Prostate gland (tissue), 2 donors: ENCODE measurements at regions not wholly inside any gene's neighbourhood (a gene's known extent, or its start where the extent isn't known, plus 50 kb on each side); places are given as distances from the start of the nearest gene placed in this dataset.

Source experiments
- POLR2A ChIP-seq: fragments of 450-650 bp; IDR thresholded peaks from one replicate; pipeline ENCODE4 v1.6.1; 2016; ENCODE audit warnings: antibody characterized with exemption, mild to moderate bottlenecking
- POLR2AphosphoS5 ChIP-seq: sonication (generic); formaldehyde crosslinking; IDR thresholded peaks from one replicate; pipeline ENCODE4 v1.6.1; 2017; ENCODE audit warnings: antibody characterized with exemption
- TF ChIP-seq, protein P1 (sequence below), 4 experiments: fragments of 200-600 bp in 2 of 4; fragments of 450-650 bp in 2 of 4; sonication (generic) in 2 of 4; IDR thresholded peaks; 1 replicate in 3 of 4; 2 replicates in 1 of 4; pipeline ENCODE4 v1.5.1; 2016 to 2019; ENCODE audit warnings: antibody characterized with exemption in 4 of 4, mild to moderate bottlenecking in 2 of 4, moderate library complexity in 2 of 4

DNA sequence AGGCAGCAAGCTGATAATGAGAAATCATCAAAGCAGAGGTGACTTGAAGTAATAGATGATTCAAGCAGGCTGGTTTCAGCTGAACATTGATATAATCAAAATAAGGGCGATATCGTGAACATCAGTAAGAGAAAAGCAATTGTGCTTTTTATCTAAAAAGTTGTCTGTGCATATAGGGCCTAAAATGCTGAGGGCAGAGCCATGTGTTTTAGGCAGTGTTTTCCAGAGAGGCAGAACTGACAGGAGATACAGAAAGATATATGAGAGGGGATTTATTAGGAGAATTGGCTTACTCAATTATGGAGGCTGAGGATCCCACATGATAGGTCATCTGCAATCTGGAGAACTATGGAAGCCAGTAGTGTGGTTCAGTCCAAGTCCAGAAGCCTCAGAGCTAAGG lies 136.5 kb upstream of the NPY2R start:
- TF ChIP-seq, protein P1, sequence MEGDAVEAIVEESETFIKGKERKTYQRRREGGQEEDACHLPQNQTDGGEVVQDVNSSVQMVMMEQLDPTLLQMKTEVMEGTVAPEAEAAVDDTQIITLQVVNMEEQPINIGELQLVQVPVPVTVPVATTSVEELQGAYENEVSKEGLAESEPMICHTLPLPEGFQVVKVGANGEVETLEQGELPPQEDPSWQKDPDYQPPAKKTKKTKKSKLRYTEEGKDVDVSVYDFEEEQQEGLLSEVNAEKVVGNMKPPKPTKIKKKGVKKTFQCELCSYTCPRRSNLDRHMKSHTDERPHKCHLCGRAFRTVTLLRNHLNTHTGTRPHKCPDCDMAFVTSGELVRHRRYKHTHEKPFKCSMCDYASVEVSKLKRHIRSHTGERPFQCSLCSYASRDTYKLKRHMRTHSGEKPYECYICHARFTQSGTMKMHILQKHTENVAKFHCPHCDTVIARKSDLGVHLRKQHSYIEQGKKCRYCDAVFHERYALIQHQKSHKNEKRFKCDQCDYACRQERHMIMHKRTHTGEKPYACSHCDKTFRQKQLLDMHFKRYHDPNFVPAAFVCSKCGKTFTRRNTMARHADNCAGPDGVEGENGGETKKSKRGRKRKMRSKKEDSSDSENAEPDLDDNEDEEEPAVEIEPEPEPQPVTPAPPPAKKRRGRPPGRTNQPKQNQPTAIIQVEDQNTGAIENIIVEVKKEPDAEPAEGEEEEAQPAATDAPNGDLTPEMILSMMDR (IDR thresholded peaks at IDR 0.05) = no peak
- TF ChIP-seq POLR2AphosphoS5 (no peak), POLR2A (no peak)
